DMS53 treated with DMSO at 0.1 percent for 48 hours (cell line): ENCODE measurements at regions not wholly inside any gene's neighbourhood (a gene's known extent, or its start where the extent isn't known, plus 50 kb on each side); places are given as distances from the start of the nearest gene placed in this dataset.
"Not testable (repeated sequence)": the region's sequence is repeated elsewhere in the genome, so short reads cannot be mapped to it uniquely, and the experiment has no call there.

Experiments
- DNase-seq: peaks from one replicate; lab custom pipeline; 2025; ENCODE audit not compliant: unreplicated experiment; lab: John Stamatoyannopoulos, UW

GRCh38 chr16:5309946-5310611 lies 212.5 kb upstream of the EEF2KMT start:
- no peak for DNase-seq

GRCh38 chr16:5305023-5305422 lies 207.4 kb upstream of the EEF2KMT start:
- no peak for DNase-seq

- no peak for DNase-seq
Measured at GRCh38 chr16:5302372-5303114, 204.9 kb upstream of the EEF2KMT start.

- DNase-seq = no peak
Measured at GRCh38 chr16:5298202-5298601, 200.6 kb upstream of the EEF2KMT start.

GRCh38 chr16:5296176-5296575 lies 198.6 kb upstream of the EEF2KMT start:
- DNase-seq = no peak

- not testable (repeated sequence) for DNase-seq
Measured at GRCh38 chr16:5295304-5295703, 197.7 kb upstream of the EEF2KMT start.

- not testable (repeated sequence) for DNase-seq
Measured at GRCh38 chr16:5282152-5282551, 184.6 kb upstream of the EEF2KMT start.

GRCh38 chr16:5257462-5257861 lies 159.9 kb upstream of the EEF2KMT start:
- no peak for DNase-seq

GRCh38 chr16:5252791-5253190 lies 155.2 kb upstream of the EEF2KMT start:
- no peak for DNase-seq

GRCh38 chr16:5247403-5247802 lies 149.8 kb upstream of the EEF2KMT start:
- not testable (repeated sequence) for DNase-seq

GRCh38 chr16:5240278-5240626 lies 142.7 kb upstream of the EEF2KMT start:
- not testable (repeated sequence) for DNase-seq

GRCh38 chr16:5239472-5240277 lies 142.1 kb upstream of the EEF2KMT start:
- DNase-seq = not testable (repeated sequence)

GRCh38 chr16:5235119-5235518 lies 137.5 kb upstream of the EEF2KMT start:
- DNase-seq = no peak

GRCh38 chr16:5234295-5235050 lies 136.9 kb upstream of the EEF2KMT start:
- DNase-seq = no peak

GRCh38 chr16:5231246-5231759 lies 133.7 kb upstream of the EEF2KMT start:
- DNase-seq = no peak

GRCh38 chr16:5228369-5228768 lies 130.8 kb upstream of the EEF2KMT start:
- no peak for DNase-seq

- no peak for DNase-seq
Measured at GRCh38 chr16:5225931-5226655, 128.5 kb upstream of the EEF2KMT start.

GRCh38 chr16:5222761-5223160 lies 125.2 kb upstream of the EEF2KMT start:
- DNase-seq = no peak

GRCh38 chr16:5221831-5222230 lies 124.2 kb upstream of the EEF2KMT start:
- not testable (repeated sequence) for DNase-seq

- no peak for DNase-seq
Measured at GRCh38 chr16:5220705-5221104, 123.1 kb upstream of the EEF2KMT start.
